ENCODE measurements at regions not wholly inside any gene's neighbourhood (a gene's known extent, or its start where the extent isn't known, plus 50 kb on each side); places are given as distances from the start of the nearest gene placed in this dataset.

DNA sequence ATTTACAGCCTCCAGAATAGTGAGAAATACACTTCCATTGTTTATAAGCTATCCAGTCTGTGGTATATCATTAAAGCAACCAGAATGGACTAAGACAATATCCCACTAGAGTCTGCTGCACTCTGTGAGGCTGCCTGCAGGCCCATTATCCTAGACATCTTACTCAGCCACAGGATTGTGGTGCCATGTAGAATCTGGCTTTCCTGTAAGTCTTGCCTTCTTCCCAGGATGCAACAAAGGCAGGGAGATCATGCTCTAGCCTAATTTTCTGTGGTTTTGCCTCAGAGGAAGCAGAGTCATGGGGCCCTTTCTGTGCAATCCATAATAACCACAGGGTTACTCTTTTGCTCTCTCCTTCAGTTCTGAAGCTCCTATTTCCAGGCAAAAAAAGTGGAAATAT, 299.1 kb upstream of the DEPDC1 start:
- TF ChIP-seq EP300 (IDR thresholded peaks at IDR 0.05), result no peak
- TF ChIP-seq, protein P1, sequence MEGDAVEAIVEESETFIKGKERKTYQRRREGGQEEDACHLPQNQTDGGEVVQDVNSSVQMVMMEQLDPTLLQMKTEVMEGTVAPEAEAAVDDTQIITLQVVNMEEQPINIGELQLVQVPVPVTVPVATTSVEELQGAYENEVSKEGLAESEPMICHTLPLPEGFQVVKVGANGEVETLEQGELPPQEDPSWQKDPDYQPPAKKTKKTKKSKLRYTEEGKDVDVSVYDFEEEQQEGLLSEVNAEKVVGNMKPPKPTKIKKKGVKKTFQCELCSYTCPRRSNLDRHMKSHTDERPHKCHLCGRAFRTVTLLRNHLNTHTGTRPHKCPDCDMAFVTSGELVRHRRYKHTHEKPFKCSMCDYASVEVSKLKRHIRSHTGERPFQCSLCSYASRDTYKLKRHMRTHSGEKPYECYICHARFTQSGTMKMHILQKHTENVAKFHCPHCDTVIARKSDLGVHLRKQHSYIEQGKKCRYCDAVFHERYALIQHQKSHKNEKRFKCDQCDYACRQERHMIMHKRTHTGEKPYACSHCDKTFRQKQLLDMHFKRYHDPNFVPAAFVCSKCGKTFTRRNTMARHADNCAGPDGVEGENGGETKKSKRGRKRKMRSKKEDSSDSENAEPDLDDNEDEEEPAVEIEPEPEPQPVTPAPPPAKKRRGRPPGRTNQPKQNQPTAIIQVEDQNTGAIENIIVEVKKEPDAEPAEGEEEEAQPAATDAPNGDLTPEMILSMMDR (IDR thresholded peaks at IDR 0.05), result no peak

All from sigmoid colon (tissue), 4 donors.